NCI-H69 (cell line): ENCODE measurements at regions not wholly inside any gene's neighbourhood (a gene's known extent, or its start where the extent isn't known, plus 50 kb on each side); places are given as distances from the start of the nearest gene placed in this dataset.
"Not testable (repeated sequence)": the region's sequence is repeated elsewhere in the genome, so short reads cannot be mapped to it uniquely, and the experiment has no call there.

Source experiments
- DNase-seq: peaks from one replicate; lab custom pipeline; 2025; lab: John Stamatoyannopoulos, UW

GRCh38 chr4:103415801-103416200, 217.7 kb upstream of the CENPE start:
- DNase-seq = peak; percentile 0

DNA sequence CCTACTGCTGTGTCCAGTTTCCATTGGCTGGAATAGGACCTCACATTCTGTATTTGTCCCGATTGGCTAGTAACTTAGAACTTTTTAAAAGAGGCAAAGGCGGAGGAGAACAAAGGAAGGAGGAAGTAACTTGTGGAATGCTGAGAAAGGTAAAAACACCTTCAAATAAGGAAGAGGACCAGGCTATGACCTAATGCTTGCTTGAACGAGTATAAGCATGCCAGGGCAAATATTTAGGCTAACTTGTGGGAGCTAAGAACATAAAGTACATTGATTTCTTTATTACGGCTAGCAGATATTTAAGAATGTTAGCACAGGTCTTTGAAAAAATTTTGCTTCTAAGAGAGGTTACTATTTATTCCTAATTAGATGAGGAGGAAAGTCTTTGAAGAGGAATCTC, 214.5 kb upstream of the CENPE start:
- not testable (repeated sequence) for DNase-seq

DNA sequence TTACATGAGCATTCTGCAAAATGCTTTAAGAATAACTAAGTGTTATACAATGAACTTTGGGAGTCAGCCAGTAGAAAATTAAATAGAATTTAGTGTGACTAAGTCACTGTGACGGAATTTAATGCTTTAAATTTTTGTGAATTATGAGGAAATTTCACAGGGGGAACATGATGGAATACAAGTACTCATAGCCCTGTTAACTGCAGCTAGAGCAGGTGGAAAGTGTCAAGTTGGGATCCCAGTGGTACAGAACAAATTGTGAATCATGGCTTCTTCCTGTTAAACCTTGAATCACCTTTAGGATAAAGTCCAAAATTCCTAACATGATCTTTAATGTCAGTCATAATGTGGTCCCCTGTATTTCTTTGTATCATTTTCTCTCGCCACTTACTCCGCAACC, 212.2 kb upstream of the CENPE start:
- DNase-seq = no peak

- no peak for DNase-seq
These were observed 207.3 kb upstream of the CENPE start for GRCh38 chr4:103405415-103405814.

GRCh38 chr4:103403619-103404018, 205.5 kb upstream of the CENPE start:
- no peak for DNase-seq

GRCh38 chr4:103402198-103402597, 204.1 kb upstream of the CENPE start:
- DNase-seq = no peak

DNA sequence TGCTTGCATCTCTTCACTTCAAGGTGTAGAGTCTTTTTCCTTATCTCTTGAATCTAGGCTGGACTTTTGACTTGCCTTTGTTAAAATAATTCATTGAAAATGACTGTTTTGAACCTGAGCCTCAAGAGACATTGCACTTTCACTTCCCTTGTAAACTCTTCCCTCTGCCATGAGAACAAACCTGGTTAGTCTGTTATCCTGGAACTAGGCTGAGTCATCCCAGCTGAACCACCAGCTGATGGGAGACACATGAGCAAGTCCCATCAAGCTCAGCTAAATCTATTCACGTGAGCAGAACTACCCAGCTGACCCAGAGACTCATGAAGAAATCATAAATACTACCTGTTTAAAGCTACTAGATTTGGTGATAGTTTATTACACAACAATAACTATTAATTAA, 202.3 kb upstream of the CENPE start:
- DNase-seq = no peak

DNA sequence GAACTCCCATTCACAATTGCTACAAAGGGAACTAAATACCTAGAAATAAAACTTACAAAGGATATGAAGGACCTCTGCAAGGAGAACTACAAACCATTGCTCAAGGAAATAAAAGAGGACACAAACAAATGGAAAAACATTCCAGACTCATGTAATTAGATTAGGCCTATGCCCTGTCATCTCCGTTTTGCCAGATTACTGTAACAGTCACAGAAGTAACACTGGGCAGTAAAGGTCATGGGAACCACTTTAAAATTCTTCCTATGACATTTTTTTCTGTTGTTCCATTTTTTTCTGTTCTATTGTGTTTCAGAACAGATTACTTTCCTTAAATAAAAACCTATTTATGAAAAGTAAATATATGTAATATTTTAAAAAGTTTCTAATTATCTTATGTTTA, 199.4 kb upstream of the CENPE start:
- DNase-seq = no peak

GRCh38 chr4:103387508-103388011, 189.4 kb upstream of the CENPE start:
- DNase-seq = not testable (repeated sequence)

- DNase-seq = not testable (repeated sequence)
These were observed 187.4 kb upstream of the CENPE start for GRCh38 chr4:103385565-103385964.

GRCh38 chr4:103375278-103375677, 177.1 kb upstream of the CENPE start:
- no peak for DNase-seq

- DNase-seq = no peak
These were observed 176.6 kb upstream of the CENPE start for GRCh38 chr4:103374758-103375157.

- no peak for DNase-seq
These were observed 176.2 kb upstream of the CENPE start for GRCh38 chr4:103374306-103374705.

DNA sequence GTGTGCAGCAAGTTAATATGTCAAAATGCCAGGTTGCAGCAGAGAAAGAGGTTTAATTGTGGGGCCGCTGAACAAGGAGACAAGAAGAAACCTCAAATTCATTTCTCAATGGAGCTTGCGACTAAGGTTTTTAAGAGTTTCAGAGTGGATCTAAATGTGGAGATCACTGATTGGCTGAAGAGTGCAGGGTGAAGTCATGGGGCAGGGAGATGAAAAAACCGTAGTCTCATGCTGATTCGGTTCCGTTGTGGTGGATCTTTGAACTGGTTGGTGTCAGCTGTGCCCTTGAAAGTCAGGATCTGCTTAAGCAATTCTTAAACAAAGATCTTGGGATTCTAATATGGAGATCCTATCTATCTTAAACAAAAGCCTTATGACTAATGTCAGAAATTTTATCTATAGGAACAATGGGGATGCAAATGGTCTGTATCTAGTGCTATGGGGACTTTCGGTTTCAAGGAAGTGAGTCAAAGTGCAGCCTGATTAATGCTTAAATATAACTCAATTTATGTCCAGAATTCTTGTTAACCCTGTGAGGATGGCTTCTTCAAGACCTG, 173.9 kb upstream of the CENPE start:
- no peak for DNase-seq

DNA sequence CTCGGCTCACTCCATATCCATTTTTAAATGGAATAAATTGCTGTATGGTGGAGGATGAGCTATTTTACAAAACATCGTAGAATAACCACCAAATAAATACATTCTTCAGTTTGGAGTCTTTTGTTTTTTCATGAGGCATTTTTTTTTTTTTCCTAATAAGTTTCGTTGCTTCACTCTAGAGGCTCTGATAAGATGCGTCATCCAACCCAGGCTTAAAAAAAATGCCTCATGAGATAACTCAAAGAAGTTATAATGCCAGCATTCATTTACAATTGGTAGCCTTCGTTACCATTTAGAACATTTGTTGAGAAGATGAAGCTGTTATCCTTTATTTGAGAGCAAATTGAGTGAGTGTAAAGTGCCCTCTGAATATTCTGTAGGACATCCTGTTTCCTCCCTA, 172.2 kb upstream of the CENPE start:
- no peak for DNase-seq

DNA sequence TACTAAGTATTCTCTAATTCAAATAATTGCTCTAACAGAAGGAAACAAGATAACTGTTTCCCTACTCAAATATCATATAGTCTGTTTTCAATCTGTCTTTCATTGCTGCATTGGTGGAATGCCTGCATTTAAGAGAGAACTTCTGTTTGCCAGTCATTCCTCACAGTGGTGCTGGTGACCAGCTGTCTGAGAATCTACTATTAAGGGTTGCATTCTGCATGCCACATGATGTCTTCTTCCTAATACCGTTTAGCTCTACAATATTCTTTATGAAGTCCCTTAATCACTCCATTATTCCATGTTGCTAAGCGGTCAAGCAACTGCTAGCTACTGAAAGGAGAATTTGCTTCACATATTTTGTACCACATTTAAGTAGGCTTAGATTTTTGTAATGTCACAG, 167.1 kb upstream of the CENPE start:
- DNase-seq = no peak

DNA sequence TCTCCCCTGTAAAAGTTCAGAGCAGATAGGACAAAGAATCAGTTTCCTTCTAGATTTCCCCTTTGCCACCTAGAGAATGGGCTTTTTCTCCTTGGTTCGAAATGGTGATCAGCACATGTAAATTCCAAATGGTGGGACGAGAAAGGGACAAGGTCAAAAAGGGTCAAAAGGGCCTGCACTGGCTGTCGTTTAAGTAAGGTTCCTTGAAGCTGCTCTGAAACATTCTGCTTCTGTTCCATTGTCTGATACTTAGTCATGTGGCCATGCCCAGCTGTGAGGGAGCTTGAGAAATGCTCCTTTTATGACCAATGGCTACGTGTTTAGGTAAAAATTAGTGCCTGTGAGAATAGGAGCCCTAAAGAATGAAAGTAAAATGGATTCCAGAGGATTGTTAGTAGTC, 165.9 kb upstream of the CENPE start:
- DNase-seq = no peak

GRCh38 chr4:103361926-103362325, 163.8 kb upstream of the CENPE start:
- DNase-seq = no peak

GRCh38 chr4:103359900-103360299, 161.8 kb upstream of the CENPE start:
- DNase-seq = no peak

DNA sequence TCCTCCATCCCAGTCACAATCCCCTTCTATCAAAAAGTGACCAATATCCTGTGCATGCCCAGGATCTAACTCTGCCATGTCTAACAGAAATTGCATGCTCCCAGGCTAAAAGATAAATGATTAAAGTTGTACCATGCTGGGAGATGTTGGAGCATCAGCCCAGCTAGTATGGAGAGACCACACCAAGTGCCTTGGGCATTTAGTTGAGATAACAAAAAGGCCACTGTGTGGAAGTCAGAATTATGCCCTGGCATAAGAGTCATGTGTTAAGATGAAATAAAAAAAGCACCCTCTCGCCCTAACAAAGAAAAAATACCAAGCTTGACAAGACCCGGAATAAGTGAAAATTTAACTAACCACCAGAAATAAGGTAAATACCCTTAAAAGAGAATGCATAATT, 155.9 kb upstream of the CENPE start:
- DNase-seq = no peak

DNA sequence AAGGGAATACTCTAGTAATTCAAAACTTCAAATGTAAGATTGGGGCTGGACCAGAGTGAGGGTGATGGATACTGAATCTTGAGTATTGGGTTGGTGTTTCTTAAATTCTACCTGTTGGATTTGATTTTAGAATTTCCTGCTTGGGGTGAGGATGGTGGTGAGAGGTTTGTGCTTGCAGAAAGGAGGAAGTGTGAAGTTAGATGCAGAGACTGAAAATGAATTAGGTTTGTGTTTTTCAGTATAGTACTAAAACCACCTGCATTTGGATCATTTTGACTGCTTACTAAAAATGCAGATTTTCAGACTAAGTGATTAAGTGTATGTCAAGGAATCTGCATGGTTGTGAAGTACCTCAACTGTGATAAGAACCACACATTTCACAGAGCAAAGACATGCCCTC, 131.5 kb upstream of the CENPE start:
- no peak for DNase-seq

DNA sequence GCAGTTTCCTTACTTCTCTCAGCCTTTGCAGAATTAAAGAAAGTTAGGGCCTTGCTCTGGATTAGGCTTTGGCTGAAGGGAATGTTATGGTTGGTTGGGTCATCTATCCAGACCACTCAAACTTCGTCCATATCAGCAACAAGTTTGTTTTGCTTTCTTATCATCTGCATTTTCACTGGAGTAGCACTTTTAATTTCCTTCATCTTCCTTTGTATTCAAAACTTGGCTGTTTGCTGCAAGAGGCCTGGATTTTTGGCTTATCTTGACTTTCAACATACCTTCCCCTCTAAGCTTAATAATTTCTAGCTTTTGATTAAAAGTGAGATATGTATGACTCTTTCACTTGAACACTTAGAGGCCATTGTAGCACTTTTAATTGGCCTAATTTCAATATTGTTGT, 126.7 kb upstream of the CENPE start:
- DNase-seq = no peak

DNA sequence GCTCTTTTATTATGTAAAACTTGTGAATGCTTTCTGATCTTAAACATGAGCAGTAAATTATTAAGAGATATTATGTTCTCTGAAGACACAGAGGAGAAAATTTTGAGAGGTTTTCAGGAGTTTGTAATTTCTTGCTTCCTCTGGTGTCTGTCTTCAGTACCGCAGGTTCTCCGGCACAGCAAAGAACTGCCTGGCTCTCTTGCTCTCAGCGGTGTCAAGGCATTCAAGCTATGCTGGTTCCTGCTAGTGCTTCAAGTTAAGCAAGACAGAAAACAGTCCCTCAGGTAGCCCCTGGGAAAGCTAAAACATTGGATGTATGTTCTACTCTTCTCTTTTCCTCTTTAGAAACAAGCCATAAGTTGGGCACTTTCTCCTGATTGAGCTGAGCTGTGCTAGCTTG, 120.2 kb upstream of the CENPE start:
- no peak for DNase-seq

DNA sequence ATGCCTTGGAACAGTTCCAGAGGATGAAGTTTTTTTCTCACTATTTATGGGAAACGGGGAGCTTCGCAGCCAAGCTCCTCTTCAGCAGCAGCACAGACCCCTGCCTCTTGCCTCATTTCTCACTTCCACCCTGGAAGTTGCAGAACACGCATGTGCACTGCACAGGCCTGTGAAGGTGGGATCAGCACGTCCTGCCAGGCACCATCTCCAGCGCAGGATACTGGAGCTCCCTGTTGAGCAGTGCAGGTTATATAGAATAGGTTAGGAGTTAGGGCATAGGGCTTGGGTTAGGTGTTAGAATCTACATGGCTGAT, 110.1 kb upstream of the CENPE start:
- DNase-seq = no peak
